ENCODE measurements at regions not wholly inside any gene's neighbourhood (a gene's known extent, or its start where the extent isn't known, plus 50 kb on each side); places are given as distances from the start of the nearest gene placed in this dataset.

- H3K4me3 ChIP-seq (ENCODE audit: low read depth, low read length): no peak overlapping the region
- no peak for TF ChIP-seq CTCF (IDR thresholded peaks at IDR 0.05; ENCODE audit: control insufficient read depth, extremely low read depth, insufficient read depth)
- no peak for DNase-seq (ENCODE audit: low read depth)
Measured at GRCh38 chr14:50002926-50003212, 110.0 kb downstream of the ARF6 start.

GRCh38 chr14:50003213-50004021 lies 110.5 kb downstream of the ARF6 start:
- DNase-seq (ENCODE audit: low read depth): no peak
- H3K4me3 ChIP-seq (ENCODE audit: low read depth, low read length): no peak overlapping the region
- TF ChIP-seq CTCF (IDR thresholded peaks at IDR 0.05; ENCODE audit: control insufficient read depth, extremely low read depth, insufficient read depth): no peak

- H3K4me3 ChIP-seq (ENCODE audit: low read depth, low read length): no peak overlapping the region
- TF ChIP-seq CTCF (IDR thresholded peaks at IDR 0.05; ENCODE audit: control insufficient read depth, extremely low read depth, insufficient read depth): no peak
- no peak for DNase-seq (ENCODE audit: low read depth)
Measured at GRCh38 chr14:50006141-50006540, 110.2 kb downstream of the VCPKMT start.

GRCh38 chr14:50007123-50007903 lies 109.1 kb downstream of the VCPKMT start:
- no peak overlapping the region for H3K4me3 ChIP-seq (ENCODE audit: low read depth, low read length)
- DNase-seq (ENCODE audit: low read depth): no peak
- TF ChIP-seq CTCF (IDR thresholded peaks at IDR 0.05; ENCODE audit: control insufficient read depth, extremely low read depth, insufficient read depth): no peak

GRCh38 chr14:50008562-50008961 lies 107.8 kb downstream of the VCPKMT start:
- no peak for TF ChIP-seq CTCF (IDR thresholded peaks at IDR 0.05; ENCODE audit: control insufficient read depth, extremely low read depth, insufficient read depth)
- H3K4me3 ChIP-seq (ENCODE audit: low read depth, low read length): no peak overlapping the region

GRCh38 chr14:50008974-50009373 lies 107.4 kb downstream of the VCPKMT start:
- TF ChIP-seq CTCF (IDR thresholded peaks at IDR 0.05; ENCODE audit: control insufficient read depth, extremely low read depth, insufficient read depth): no peak
- no peak for DNase-seq (ENCODE audit: low read depth)
- no peak overlapping the region for H3K4me3 ChIP-seq (ENCODE audit: low read depth, low read length)

More at GRCh38 chr14:50008562-50008961, 107.8 kb downstream of the VCPKMT start:
- no peak for DNase-seq (ENCODE audit: low read depth)

Measured in LNCaP clone FGC (cell line).